HG02763 (cell line): ENCODE measurements at regions not wholly inside any gene's neighbourhood (a gene's known extent, or its start where the extent isn't known, plus 50 kb on each side); places are given as distances from the start of the nearest gene placed in this dataset.

Source experiments
- ATAC-seq: cut with Tn5 transposase; IDR thresholded peaks from one replicate; pipeline ENCODE4 v1.9.1; 2021; ENCODE audit warnings: mild to moderate bottlenecking, moderate library complexity; ENCODE audit not compliant: unreplicated experiment

DNA sequence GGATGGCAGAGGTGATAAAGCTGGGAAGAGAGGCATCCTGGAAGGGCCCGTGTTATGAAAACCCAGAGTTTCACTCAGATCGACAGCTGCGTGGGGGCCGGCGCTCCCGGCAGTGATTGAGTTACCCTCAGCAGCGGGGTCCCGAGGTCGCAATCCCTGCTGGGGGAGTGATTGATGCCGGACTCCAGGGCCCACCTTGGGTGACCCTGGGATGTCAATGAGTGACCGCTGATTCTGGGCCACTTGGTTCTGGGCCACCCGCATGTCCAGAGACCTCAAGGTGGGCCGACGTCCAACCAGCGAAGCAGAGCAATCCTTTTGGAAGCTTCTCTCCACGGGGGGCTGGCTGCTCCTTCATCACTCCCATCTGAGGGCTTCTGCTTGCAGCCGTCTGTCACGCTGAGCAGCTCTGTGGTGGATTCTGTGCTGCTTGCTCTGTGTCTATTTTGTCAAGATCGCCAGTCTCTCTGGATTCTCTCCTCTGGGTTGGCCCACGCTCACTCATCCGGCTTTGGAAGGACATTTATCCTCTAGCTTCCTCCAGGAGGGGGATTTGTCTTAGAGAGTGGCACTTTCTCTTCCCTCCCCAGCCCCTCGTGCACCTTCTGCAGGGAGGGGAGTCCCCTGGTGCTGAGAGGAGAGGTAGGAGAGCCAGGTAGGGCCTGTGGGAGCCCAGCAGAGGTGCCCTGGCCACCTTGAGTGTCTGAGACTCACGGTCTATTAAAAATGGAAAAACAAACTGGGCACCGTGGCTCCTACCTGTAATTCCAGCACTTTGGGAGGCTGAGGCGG, 110.9 kb upstream of the C1orf174 start:
- no peak for ATAC-seq

- ATAC-seq, result no peak
These were observed 116.5 kb upstream of the C1orf174 start for GRCh38 chr1:4016351-4017130.

DNA sequence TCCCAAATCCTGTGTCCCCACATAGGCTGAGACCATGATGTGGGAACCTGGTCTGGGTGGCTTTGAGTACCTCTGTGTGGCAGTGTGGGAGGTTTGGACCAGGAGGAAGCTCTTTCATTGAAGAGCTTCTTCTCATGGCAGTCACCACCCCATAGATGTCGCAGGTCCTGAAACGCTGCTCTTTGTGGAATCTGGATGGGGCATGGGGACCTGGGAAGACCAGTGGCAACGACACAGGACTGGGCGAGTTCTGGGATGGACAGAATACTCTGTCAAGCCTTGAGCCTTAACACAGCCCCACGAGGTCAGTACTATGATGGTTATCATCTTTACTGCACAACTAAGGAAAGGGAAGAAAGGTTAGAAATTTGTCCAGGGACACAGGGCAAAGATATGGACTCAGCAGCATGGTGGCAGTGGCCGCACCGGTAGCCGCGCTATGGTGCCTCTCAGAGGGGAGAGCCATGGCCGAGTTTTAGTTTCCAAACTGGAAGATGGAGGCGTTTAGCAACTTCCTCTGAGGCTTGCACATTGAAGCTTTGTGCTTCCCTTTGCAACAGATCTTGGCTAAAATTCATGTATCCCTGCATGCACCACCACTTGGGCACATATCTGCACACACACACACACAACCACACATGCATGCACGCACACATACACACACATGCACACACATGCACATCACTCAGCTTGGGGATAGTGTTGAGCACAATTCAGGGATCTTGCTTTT, 117.7 kb upstream of the C1orf174 start:
- ATAC-seq, result no peak

DNA sequence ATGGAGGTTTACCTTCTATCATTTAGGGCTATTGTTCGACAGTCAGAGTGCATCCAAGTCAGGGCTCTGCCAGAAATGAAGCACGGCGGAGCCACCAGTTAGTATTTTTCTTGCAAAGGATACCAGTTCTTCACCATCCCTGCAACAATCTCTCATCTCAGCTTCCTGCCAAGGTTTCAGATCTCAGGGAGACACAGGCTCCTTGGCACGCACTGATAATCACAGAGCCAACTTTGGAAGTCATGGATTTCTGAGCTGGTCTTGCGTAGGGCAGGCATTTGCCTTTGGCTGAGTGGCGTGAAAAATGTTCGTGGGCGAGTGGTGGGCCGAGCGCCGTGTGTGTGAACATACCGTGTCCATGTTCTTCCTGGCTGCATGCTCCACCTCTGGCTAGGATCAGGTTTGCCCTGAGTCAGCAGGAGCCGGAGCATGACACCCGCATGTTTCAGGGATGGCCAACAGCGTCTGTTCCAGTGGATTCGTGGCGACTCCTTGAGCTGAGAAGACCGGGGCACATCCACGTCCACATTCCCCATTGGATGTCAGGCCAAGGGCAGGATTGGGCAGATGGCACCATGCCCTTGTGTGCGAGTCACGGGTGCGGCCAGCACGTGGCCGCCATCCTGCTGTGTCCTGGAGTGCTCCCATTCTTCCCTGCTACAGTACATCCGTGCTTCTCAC, 118.5 kb upstream of the C1orf174 start:
- ATAC-seq, result no peak

GRCh38 chr1:4019147-4019521, 119.1 kb upstream of the C1orf174 start:
- ATAC-seq, result no peak

GRCh38 chr1:4019606-4020331, 119.7 kb upstream of the C1orf174 start:
- ATAC-seq, result no peak

DNA sequence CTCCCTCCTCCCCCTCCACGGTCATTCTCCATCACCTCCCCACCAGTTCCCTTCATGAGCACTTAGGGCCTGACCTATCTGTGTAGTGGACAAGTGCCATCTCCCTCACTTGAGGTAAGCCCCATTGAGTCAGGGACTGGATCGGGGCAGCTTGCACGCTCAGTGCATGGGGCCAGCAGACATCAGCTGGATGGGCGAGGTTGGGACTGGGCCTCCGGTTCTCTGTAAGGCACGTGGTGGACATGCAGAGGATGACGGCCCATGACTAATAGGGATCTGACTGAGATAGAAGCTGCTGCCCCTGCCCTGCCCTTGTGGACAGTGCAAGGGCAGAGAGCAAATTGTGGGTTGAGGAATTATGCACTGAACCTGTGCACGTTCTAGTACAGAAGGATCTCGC, 120.4 kb upstream of the C1orf174 start:
- ATAC-seq, result no peak

DNA sequence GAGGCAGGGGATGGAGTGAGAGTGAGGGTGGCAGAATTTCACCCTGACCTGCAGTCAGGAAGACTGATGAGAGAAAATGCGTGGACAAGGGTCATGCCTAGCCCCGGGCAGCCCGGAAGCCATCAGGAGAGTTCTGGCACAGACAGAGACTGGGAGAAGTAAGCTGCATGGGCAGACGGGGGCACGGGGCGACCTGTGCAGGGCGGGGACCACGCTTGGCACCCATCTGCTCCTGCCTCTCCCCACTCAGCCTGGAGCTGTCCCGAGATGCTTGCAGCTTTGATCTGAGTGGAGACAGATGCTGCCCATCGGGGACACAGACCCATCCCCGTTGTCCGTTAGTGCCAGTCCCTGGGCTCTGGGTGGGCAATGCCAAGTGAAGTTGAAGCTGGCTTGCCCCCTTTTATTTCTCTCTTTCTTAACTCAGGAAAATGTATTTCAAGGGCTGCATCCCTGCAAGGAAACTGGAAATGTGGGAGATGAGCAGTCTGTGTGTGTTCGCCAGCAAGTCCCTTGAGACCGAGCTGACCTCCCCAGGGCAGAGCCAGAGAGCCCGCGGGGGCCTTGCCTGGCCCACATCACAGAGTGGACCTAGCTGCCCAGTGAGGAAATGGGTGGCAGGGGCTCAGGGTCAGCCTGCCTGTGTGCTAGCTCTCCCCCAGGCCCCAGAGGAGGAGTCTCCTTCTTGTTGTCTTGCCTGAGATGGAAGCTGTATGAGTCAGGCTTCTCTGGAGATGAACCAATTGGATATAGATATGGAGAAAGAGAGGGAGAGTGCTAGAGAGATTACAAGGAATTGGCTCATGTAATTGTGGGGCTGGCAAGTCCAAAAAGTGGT, 121.3 kb upstream of the C1orf174 start:
- no peak for ATAC-seq

DNA sequence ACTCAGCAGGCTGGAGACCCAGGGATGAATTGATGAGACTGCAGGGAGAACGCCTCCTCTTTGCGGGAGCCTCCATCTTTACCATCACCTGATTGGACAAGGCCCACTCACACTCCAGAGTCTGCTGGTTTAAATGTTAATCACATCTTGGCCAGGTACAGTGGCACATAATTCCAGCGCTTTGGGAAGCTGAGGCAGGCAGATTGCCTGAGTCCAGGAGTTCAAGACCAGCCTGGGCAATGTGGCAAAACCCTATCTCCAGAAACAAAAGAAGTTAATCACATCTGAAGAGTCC, 121.8 kb upstream of the C1orf174 start:
- ATAC-seq, result no peak

DNA sequence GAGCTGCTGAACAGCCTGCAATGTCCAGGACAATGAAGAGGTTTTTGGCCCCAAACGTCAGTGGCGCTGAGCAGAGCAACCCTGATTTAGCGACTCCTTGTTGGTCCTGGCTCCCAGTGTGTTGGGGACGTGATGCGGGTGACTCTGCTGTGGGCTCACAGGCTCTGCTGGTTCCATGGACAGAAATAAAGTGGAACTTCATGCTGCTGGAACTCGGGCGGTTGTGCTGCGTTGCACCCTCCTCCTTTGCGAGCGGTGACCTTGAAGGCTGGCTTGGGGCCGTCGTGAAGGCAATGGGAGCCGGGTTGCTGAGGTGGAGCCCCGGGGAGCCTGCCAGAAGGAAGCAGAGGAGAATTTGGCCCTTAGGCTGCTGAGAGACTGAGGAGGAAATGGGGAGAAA, 122.6 kb upstream of the C1orf174 start:
- no peak for ATAC-seq

- no peak for ATAC-seq
These were observed 123.6 kb upstream of the C1orf174 start for GRCh38 chr1:4023678-4024077.

- no peak for ATAC-seq
These were observed 124.7 kb upstream of the C1orf174 start for GRCh38 chr1:4024811-4025210.

DNA sequence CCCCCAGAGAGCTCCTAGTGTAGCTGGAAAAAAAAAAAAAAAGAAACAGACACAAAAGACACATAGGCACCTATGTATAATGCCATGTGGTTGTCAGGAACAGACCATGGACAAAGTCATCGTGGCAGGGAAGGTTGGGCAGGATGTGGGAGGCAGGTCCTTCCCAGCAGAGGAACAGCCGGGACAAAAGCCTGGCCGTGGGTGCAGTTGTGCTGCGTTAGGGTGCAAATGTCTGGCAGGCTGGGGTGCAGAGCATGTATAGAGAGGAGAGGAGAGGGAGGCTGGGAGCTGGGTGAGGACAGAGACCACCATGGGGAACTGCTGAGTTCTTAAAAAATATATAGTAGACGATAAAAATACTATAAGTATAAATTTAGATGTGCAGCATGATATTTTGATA, 125.7 kb upstream of the C1orf174 start:
- ATAC-seq, result no peak

- no peak for ATAC-seq
These were observed 126.9 kb upstream of the C1orf174 start for GRCh38 chr1:4027008-4027407.

DNA sequence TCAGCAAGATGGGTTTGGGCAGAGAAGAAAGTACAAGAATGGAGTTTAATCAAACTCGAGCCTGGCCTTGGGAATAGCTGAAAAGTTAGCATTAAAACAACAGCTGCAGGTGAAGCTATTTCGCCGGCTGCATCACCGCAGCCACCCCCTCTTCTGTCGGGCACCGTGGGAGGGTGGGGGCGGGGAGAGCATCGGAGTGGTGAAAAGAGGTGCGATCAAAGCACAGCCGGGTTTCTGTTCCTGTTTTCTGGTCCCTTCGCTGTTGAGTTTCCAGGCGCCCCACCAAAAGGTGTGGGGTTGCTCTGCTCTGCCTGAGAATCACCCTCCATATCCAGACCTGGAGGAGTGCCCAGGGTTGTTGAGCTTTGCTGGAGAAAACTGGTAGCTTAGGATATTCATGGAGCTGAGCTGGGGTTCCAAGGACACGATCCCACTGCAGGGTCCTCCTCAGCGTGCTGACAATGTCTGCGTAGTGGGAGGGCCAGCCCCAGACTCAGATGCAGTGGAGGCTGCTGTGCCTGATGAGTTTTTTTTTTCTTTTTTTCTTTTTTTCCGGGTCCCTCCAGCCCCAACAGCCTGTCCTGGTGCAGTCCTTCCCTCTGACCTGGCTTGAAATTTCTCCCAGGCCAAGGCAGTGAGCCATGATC, 127.5 kb upstream of the C1orf174 start:
- no peak for ATAC-seq

DNA sequence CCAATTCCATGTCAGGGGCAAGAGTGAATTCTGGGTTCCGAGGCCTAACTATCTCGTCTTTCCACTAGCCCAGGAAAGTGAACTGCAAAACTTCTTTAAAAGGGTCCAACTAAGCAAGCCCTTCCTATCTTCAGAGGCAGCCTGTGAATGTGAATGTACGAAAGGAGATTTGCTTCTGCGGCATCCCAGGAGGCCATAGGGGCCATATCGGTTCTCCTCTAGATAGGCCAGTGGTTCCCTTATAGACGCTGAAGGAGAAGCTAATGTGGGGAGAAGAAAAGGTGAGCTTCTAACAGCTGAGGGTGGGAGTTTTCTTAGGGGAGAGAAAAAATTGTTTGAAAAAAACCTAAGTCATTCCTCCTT, 128.0 kb upstream of the C1orf174 start:
- ATAC-seq, result no peak

DNA sequence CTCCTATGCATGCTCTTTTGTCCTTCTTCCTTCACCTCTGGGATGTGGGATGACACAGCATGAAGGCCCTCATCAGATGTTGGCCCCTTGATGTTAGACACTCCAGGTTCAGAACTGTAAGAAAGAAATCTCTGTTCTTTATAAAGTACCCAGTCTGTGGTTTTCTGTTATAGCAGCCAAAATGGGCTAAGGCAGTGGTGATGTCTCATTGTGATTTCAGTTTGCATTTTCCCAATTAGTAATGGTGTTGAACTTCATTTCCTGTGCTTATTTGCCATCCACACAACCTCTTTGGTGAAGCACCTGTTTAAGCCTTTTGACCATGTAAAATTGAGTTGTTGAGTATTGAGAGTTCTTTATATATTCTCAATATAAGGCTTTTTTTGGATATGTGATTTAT, 129.3 kb upstream of the C1orf174 start:
- ATAC-seq, result no peak

DNA sequence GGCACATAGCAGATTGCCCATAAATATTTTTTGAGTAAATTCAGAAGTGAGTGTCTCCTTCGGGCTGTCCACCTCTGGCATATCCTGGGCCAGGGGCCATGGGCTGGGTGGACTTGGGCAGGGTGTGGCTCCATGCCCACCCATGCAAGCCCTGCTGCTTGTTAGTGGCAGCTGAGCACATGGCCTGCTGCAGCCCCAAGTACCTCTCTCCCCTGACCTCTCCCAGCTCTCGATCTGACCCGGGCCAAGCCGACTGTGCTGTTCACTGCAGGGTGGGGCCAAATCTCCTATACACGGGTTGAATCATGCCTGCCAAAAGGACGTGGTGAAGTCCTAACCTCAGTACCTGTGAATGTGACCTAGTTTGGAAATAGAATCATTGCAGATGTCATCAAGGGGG, 132.5 kb upstream of the C1orf174 start:
- ATAC-seq, result no peak

- no peak for ATAC-seq
These were observed 133.1 kb upstream of the C1orf174 start for GRCh38 chr1:4033129-4033676.
